GM12864 (cell line): ENCODE measurements at regions not wholly inside any gene's neighbourhood (a gene's known extent, or its start where the extent isn't known, plus 50 kb on each side); places are given as distances from the start of the nearest gene placed in this dataset.
A peak's percentile ranks its signal among the peaks of the same experiment; 100 is the strongest.
"Not testable (repeated sequence)": the region's sequence is repeated elsewhere in the genome, so short reads cannot be mapped to it uniquely, and the experiment has no call there.

Experiments
- DNase-seq: peaks from one replicate; pipeline ENCODE4 v3.0.0-alpha.2; 2011; ENCODE audit warnings: low read depth
- H3K4me3 ChIP-seq: 2 replicates; pipeline ENCODE4 v1.5.1; 2011; ENCODE audit warnings: mild to moderate bottlenecking, low read depth, low read length, control low read depth
- CTCF ChIP-seq: IDR thresholded peaks from 2 replicates; pipeline ENCODE4 v1.5.1; 2011; ENCODE audit warnings: low read depth, mild to moderate bottlenecking, moderate library complexity, low read length, control low read depth, inconsistent platforms; ENCODE audit errors: missing control alignments

- no peak for TF ChIP-seq CTCF
- H3K4me3 ChIP-seq, result no peak overlapping the region
Measured at GRCh38 chr12:29899212-29899931, 115.6 kb upstream of the TMTC1 start.

GRCh38 chr12:29895966-29896365 is 112.2 kb upstream of the TMTC1 start:
- no peak for TF ChIP-seq CTCF
- DNase-seq, result no peak

More at GRCh38 chr12:29899212-29899931, 115.6 kb upstream of the TMTC1 start:
- DNase-seq, result no peak

GRCh38 chr12:29893002-29893401 is 109.3 kb upstream of the TMTC1 start:
- H3K4me3 ChIP-seq, result no peak overlapping the region
- TF ChIP-seq CTCF, result no peak
- no peak for DNase-seq

More at GRCh38 chr12:29895966-29896365, 112.2 kb upstream of the TMTC1 start:
- no peak overlapping the region for H3K4me3 ChIP-seq

GRCh38 chr12:29891792-29892191 is 108.0 kb upstream of the TMTC1 start:
- DNase-seq, result no peak
- no peak for TF ChIP-seq CTCF
- H3K4me3 ChIP-seq, result no peak overlapping the region

GRCh38 chr12:29889737-29890136 is 106.0 kb upstream of the TMTC1 start:
- no peak for DNase-seq
- peak; percentile 33 for TF ChIP-seq CTCF
- no peak overlapping the region for H3K4me3 ChIP-seq

- no peak overlapping the region for H3K4me3 ChIP-seq
- no peak for DNase-seq
- no peak for TF ChIP-seq CTCF
Measured at GRCh38 chr12:29888777-29889176, 105.0 kb upstream of the TMTC1 start.

- DNase-seq, H3K4me3 ChIP-seq: not testable (repeated sequence)
Measured at GRCh38 chr12:29884957-29885356, 101.2 kb upstream of the TMTC1 start.
